NCI-H524 (cell line): ENCODE measurements at regions not wholly inside any gene's neighbourhood (a gene's known extent, or its start where the extent isn't known, plus 50 kb on each side); places are given as distances from the start of the nearest gene placed in this dataset.

Source experiments
- DNase-seq, 2 experiments: peaks; one replicate each; lab custom pipeline; 2025; lab: John Stamatoyannopoulos, UW

- DNase-seq, result peak in 1 of 2 experiments; percentile 7
Measured at GRCh38 chr18:76546088-76546435, 51.0 kb upstream of the ZNF516 start.

GRCh38 chr18:76545433-76546087, 50.5 kb upstream of the ZNF516 start:
- DNase-seq, result no peak

- no peak for DNase-seq
Measured at GRCh38 chr18:76544511-76545345, 49.7 kb upstream of the ZNF516 start.
